ENCODE measurements at regions not wholly inside any gene's neighbourhood (a gene's known extent, or its start where the extent isn't known, plus 50 kb on each side); places are given as distances from the start of the nearest gene placed in this dataset.

DNA sequence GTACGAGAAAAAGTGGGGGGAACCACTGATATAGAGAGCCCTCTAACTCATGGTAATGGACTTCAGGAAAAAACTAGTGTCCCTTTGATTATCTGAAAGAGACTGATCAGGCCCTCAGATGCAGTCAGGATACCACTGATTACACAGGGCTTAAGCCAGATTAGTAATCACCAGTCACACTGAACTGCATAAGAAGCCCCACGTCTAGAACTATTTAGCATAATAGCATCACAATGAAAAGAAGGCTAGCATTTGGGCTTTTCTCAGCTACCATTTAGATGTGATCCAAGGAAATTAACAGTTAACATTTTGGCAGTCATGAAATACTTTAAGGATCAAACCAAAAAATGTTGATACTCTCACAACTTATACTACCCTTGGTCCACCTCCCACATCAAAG lies 813.1 kb upstream of the POU3F3 start:
- TF ChIP-seq, protein P1, sequence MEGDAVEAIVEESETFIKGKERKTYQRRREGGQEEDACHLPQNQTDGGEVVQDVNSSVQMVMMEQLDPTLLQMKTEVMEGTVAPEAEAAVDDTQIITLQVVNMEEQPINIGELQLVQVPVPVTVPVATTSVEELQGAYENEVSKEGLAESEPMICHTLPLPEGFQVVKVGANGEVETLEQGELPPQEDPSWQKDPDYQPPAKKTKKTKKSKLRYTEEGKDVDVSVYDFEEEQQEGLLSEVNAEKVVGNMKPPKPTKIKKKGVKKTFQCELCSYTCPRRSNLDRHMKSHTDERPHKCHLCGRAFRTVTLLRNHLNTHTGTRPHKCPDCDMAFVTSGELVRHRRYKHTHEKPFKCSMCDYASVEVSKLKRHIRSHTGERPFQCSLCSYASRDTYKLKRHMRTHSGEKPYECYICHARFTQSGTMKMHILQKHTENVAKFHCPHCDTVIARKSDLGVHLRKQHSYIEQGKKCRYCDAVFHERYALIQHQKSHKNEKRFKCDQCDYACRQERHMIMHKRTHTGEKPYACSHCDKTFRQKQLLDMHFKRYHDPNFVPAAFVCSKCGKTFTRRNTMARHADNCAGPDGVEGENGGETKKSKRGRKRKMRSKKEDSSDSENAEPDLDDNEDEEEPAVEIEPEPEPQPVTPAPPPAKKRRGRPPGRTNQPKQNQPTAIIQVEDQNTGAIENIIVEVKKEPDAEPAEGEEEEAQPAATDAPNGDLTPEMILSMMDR (IDR thresholded peaks at IDR 0.05; ENCODE audit: low read length): no peak
- TF ChIP-seq EZH2 (optimal IDR thresholded peaks at IDR 0.05; ENCODE audit: low read depth, low read length): no peak

Measured in MM.1S (cell line).